Epithelial cell of esophagus (primary cell): ENCODE measurements at regions not wholly inside any gene's neighbourhood (a gene's known extent, or its start where the extent isn't known, plus 50 kb on each side); places are given as distances from the start of the nearest gene placed in this dataset.

ENCODE experiments used
- DNase-seq: peaks from one replicate; pipeline ENCODE4 v3.0.0; 2010; ENCODE audit warnings: low read depth
- H3K4me3 ChIP-seq: 2 replicates; pipeline ENCODE4 v1.5.1; 2011; ENCODE audit warnings: mild to moderate bottlenecking, low read length, control low read depth
- TF ChIP-seq, protein P1 (sequence below): IDR thresholded peaks from 2 replicates; pipeline ENCODE4 v1.5.1; 2011; ENCODE audit warnings: low read depth, mild to moderate bottlenecking, low read length, control low read depth, inconsistent platforms; ENCODE audit not compliant: insufficient read depth; ENCODE audit errors: missing control alignments

GRCh38 chr13:50713523-50714248, 129.8 kb downstream of the DLEU7 start:
- no peak overlapping the region for H3K4me3 ChIP-seq

DNA sequence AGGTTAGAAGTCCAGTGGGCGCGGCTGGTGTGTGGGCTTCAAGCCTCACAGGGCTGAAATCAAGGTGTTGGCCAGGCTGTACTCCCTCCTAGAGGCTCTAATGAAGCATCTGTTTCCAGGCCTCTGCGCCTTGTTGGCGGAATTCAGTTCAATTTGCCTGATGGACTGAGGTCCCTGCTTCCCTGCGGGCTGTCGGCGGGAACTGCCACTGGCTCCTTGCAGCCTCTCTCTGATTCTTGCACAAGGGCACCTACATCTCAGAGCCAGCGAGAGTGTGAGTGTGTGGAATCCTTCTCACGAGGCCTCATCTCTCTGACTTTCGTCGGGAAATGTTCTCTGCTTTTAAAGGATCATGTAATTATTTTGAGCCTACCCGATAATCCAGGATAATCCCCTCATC, 128.6 kb downstream of the DLEU7 start:
- TF ChIP-seq, protein P1, sequence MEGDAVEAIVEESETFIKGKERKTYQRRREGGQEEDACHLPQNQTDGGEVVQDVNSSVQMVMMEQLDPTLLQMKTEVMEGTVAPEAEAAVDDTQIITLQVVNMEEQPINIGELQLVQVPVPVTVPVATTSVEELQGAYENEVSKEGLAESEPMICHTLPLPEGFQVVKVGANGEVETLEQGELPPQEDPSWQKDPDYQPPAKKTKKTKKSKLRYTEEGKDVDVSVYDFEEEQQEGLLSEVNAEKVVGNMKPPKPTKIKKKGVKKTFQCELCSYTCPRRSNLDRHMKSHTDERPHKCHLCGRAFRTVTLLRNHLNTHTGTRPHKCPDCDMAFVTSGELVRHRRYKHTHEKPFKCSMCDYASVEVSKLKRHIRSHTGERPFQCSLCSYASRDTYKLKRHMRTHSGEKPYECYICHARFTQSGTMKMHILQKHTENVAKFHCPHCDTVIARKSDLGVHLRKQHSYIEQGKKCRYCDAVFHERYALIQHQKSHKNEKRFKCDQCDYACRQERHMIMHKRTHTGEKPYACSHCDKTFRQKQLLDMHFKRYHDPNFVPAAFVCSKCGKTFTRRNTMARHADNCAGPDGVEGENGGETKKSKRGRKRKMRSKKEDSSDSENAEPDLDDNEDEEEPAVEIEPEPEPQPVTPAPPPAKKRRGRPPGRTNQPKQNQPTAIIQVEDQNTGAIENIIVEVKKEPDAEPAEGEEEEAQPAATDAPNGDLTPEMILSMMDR = no peak
- H3K4me3 ChIP-seq = no peak overlapping the region
- DNase-seq = no peak

More at GRCh38 chr13:50713523-50714248, 129.8 kb downstream of the DLEU7 start:
- TF ChIP-seq, protein P1 = no peak
- DNase-seq = peak; percentile 43

GRCh38 chr13:50715402-50716146, 127.9 kb downstream of the DLEU7 start:
- no peak for DNase-seq
- TF ChIP-seq, protein P1 = no peak
- H3K4me3 ChIP-seq = no peak overlapping the region

GRCh38 chr13:50720861-50721671, 122.4 kb downstream of the DLEU7 start:
- TF ChIP-seq, protein P1 = no peak
- no peak overlapping the region for H3K4me3 ChIP-seq
- peak; percentile 54 for DNase-seq

- no peak overlapping the region for H3K4me3 ChIP-seq
- no peak for DNase-seq
- TF ChIP-seq, protein P1 = no peak
Measured at GRCh38 chr13:50721672-50721992, 121.9 kb downstream of the DLEU7 start.

DNA sequence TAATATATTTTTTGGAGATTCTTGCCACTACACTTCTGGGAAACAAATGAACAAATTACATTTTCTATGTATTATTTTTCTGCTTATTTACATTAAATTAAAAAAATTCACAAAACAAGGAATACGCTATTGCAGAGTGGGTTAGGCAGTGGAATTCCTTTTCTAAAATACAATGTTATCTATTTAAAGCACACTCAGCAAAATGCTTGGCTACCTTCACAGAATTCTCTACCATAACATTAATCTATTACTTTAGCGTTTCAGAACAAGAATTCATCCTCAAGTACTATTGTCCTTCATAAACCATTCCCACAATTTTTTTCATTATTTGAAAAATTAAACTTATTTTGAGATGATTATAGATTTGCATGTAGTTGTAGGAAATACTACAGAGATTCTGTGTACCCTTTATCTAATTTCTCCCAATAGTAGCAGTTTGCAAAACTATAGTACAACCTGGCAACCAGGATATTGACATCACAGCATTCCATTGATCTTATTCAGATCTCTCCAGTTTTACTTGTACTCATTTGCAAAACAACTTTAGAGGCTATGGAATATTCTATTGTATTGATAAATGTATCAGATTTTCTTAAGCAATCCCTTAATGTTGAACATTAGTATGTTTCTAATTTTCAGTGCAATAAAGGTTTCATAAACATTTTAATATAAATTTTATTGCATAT, 120.9 kb downstream of the DLEU7 start:
- peak; percentile 46 for DNase-seq
- H3K4me3 ChIP-seq = no peak overlapping the region
- TF ChIP-seq, protein P1 = no peak
